HL-60 (cell line): ENCODE measurements at regions not wholly inside any gene's neighbourhood (a gene's known extent, or its start where the extent isn't known, plus 50 kb on each side); places are given as distances from the start of the nearest gene placed in this dataset.

Experiments
- DNase-seq, 2 experiments: peaks; one replicate each; pipeline ENCODE4 v3.0.0-alpha.2; 2010 to 2020; ENCODE audit warnings: low read depth in 1 of 2, low spot score in 1 of 2
- H3K27ac ChIP-seq: fragments of 250-450 bp; sonication (Bioruptor Pico); replicated peaks from 2 replicates; pipeline ENCODE4 v1.5.1; 2020; ENCODE audit warnings: mild to moderate bottlenecking, moderate library complexity
- H3K27me3 ChIP-seq: fragments of 250-450 bp; sonication (Bioruptor Pico); 2 replicates; pipeline ENCODE4 v1.5.1; 2021; ENCODE audit warnings: mild to moderate bottlenecking, moderate library complexity; ENCODE audit not compliant: insufficient read depth, poor library complexity, severe bottlenecking
- H3K4me3 ChIP-seq: replicated peaks from 2 replicates; pipeline ENCODE4 v1.5.1; 2011; ENCODE audit warnings: mild to moderate bottlenecking, control low read depth, low read length; ENCODE audit not compliant: insufficient read depth
- CTCF ChIP-seq: IDR thresholded peaks from one replicate; pipeline ENCODE4 v1.5.1; 2011; ENCODE audit warnings: low read length, control low read depth, inconsistent platforms; ENCODE audit not compliant: insufficient read depth
- GABPA ChIP-seq: IDR thresholded peaks from 2 replicates; pipeline ENCODE4 v1.6.1; 2012; ENCODE audit warnings: low read depth
- POLR2AphosphoS5 ChIP-seq: IDR thresholded peaks from 2 replicates; pipeline ENCODE4 v1.6.1; 2012; ENCODE audit warnings: low read depth
- REST ChIP-seq: IDR thresholded peaks from 2 replicates; pipeline ENCODE4 v1.6.1; 2012; ENCODE audit warnings: low read depth; ENCODE audit not compliant: insufficient replicate concordance
- SPI1 ChIP-seq: IDR thresholded peaks from 2 replicates; pipeline ENCODE4 v1.6.1; 2012; ENCODE audit warnings: low read depth, mild to moderate bottlenecking, borderline replicate concordance

GRCh38 chr6:41463062-41463930 lies 82.9 kb upstream of the FOXP4 start:
- Histone ChIP-seq H3K27me3 (no peaks in the 10 kb centered on the region), H3K27ac (no peak overlapping the region), H3K4me3 (no peak overlapping the region)
- DNase-seq = peak in 1 of 2 experiments; percentile 18
- TF ChIP-seq REST (no peak), CTCF (peak; percentile 45)

- peaks cover 4% of the 10 kb centered on the region for H3K27me3 ChIP-seq
- H3K27ac ChIP-seq = no peak overlapping the region
- DNase-seq = no peak
- H3K4me3 ChIP-seq = no peak overlapping the region
- TF ChIP-seq CTCF (no peak), REST (no peak), SPI1 (no peak), POLR2AphosphoS5 (no peak), GABPA (no peak)
These were observed 82.2 kb upstream of the FOXP4 start for GRCh38 chr6:41464019-41464418.

- Histone ChIP-seq H3K27me3 (peaks cover 7% of the 10 kb centered on the region), H3K27ac (no peak overlapping the region), H3K4me3 (no peak overlapping the region)
- DNase-seq = no peak
- no peak for TF ChIP-seq REST
- no peak for TF ChIP-seq SPI1
These were observed 81.7 kb upstream of the FOXP4 start for GRCh38 chr6:41464481-41464880.
